Parathyroid adenoma (tissue), 2 donors: ENCODE measurements at regions not wholly inside any gene's neighbourhood (a gene's known extent, or its start where the extent isn't known, plus 50 kb on each side); places are given as distances from the start of the nearest gene placed in this dataset.

Source experiments
- H2AFZ ChIP-seq: fragments of 300-600 bp; sonication (generic); one replicate; pipeline ENCODE4 v1.7.0; 2017; ENCODE audit warnings: antibody characterized with exemption, mild to moderate bottlenecking
- H3K27ac ChIP-seq: fragments of 300-600 bp; sonication (generic); one replicate; pipeline ENCODE4 v1.7.0; 2017
- H3K27me3 ChIP-seq: fragments of 300-600 bp; sonication (generic); one replicate; pipeline ENCODE4 v1.7.0; 2017; ENCODE audit warnings: low read length; ENCODE audit not compliant: control insufficient read depth, insufficient read depth
- H3K36me3 ChIP-seq: fragments of 300-600 bp; sonication (generic); one replicate; pipeline ENCODE4 v1.7.0; 2017; ENCODE audit warnings: low read length; ENCODE audit not compliant: control insufficient read depth, insufficient read depth
- H3K4me1 ChIP-seq: fragments of 300-600 bp; sonication (generic); one replicate; pipeline ENCODE4 v1.7.0; 2017; ENCODE audit warnings: control low read depth
- H3K4me2 ChIP-seq: fragments of 300-600 bp; sonication (generic); one replicate; pipeline ENCODE4 v1.7.0; 2017; ENCODE audit warnings: low read length
- H3K4me3 ChIP-seq: fragments of 300-600 bp; sonication (generic); one replicate; pipeline ENCODE4 v1.7.0; 2017; ENCODE audit warnings: low read depth, low read length
- H3K79me2 ChIP-seq: fragments of 300-600 bp; sonication (generic); one replicate; pipeline ENCODE4 v1.7.0; 2017; ENCODE audit warnings: control low read depth
- H3K9ac ChIP-seq: fragments of 300-600 bp; sonication (generic); one replicate; pipeline ENCODE4 v1.7.0; 2017; ENCODE audit warnings: mild to moderate bottlenecking
- H3K9me3 ChIP-seq: fragments of 300-600 bp; sonication (generic); one replicate; pipeline ENCODE4 v1.7.0; 2017; ENCODE audit warnings: low read length; ENCODE audit not compliant: control insufficient read depth
- CTCF ChIP-seq: fragments of 300-600 bp; sonication (generic); IDR thresholded peaks from one replicate; pipeline ENCODE4 v1.7.0; 2017; ENCODE audit warnings: antibody characterized with exemption, mild to moderate bottlenecking
- donor health status: primary hyperparathyroidism.

DNA sequence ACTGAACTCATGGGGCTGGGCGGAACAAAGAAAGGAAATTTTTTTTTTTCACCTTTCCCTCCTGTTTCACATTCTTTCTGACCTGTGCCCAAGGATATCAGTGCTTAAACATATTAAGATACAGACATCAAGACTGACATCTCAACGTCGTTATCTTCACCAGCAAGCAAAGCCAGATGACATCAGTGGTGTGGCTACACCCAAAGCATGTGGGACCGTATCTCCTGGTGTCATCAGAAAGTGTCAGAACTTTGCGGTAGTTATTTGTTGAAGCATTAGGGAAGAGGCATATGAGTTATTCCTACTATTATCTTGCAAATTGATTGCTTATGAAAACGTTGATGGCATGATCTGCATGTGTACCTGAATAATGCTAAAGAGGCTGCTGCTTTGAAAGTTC is 487.4 kb downstream of the TLE4 start:
- H3K9me3 ChIP-seq: peaks cover 5% of the 10 kb centered on the region
- H3K36me3 ChIP-seq: no peaks in the 10 kb centered on the region
- H2AFZ ChIP-seq: no peak overlapping the region
- H3K27me3 ChIP-seq: no peaks in the 10 kb centered on the region
- H3K4me1 ChIP-seq: peaks cover 3% of the 10 kb centered on the region
- no peak for TF ChIP-seq CTCF
- H3K4me3 ChIP-seq: no peak overlapping the region
- H3K79me2 ChIP-seq: no peaks in the 10 kb centered on the region
- H3K9ac ChIP-seq: no peak overlapping the region
- no peak overlapping the region for H3K4me2 ChIP-seq
- no peak overlapping the region for H3K27ac ChIP-seq

DNA sequence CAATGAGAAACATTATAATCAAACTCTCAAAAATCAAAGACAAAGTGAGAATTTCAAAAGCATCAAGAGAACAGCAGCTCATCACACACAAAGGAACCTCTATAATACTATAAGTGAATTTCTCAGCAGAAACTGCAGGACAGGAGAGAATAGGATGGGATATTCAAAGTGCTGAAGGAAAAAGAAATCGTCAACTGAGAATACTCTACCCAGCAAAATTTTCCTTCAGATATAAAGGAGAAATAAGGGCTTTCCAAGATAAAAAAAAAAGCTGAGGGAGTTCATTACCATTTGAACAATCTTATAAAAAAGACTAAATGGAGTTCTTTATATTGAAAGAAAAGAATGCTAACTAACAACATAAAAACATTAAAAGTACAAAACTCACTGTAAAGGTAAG is 481.1 kb downstream of the TLE4 start:
- H3K9me3 ChIP-seq: no peaks in the 10 kb centered on the region
- no peaks in the 10 kb centered on the region for H3K4me1 ChIP-seq
- no peak overlapping the region for H3K9ac ChIP-seq
- H3K27me3 ChIP-seq: no peaks in the 10 kb centered on the region
- no peak overlapping the region for H3K4me2 ChIP-seq
- H2AFZ ChIP-seq: no peak overlapping the region
- TF ChIP-seq CTCF: no peak
- no peak overlapping the region for H3K27ac ChIP-seq
- no peak overlapping the region for H3K4me3 ChIP-seq
- H3K79me2 ChIP-seq: no peaks in the 10 kb centered on the region
- no peaks in the 10 kb centered on the region for H3K36me3 ChIP-seq

DNA sequence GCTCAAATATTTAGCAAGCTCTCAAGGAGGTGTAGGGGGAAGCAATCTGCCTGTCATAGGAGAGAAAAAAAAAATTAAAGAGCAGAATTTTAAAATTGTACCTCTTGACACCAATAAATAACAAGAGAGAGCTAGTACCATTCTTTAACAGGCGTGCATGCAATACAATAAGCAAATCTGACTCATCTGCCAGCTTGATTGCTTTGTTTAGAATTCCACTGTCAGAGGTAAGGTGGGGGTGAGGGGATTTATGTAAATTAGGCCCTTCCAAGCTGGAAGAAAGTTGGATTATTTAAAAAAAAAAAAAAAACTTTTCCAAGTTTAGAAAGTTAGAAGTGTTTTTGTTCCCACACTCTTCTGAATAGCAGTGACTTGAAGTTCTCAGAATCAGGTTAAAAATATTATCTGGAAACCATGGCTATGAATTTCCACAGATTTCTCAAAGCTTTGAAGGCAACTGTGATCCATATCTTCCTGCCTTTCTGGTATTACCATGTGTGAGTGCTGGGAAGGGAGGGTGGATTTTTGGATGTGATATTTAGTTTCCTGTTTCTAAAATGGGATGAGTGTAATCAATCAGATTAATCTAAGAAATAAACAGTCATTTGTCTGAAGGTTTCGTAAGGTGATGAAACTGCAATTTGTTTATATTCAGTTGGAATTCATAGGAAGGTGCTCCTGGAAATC is 477.5 kb downstream of the TLE4 start:
- H3K4me1 ChIP-seq: no peaks in the 10 kb centered on the region
- no peaks in the 10 kb centered on the region for H3K9me3 ChIP-seq
- peak overlapping the region; percentile 5 for H2AFZ ChIP-seq
- H3K36me3 ChIP-seq: no peaks in the 10 kb centered on the region
- H3K4me3 ChIP-seq: no peak overlapping the region
- H3K9ac ChIP-seq: no peak overlapping the region
- no peak for TF ChIP-seq CTCF
- no peaks in the 10 kb centered on the region for H3K27me3 ChIP-seq
- peak overlapping the region; percentile 47 for H3K27ac ChIP-seq
- no peak overlapping the region for H3K4me2 ChIP-seq
- no peaks in the 10 kb centered on the region for H3K79me2 ChIP-seq

GRCh38 chr9:80046481-80046880 is 474.7 kb downstream of the TLE4 start:
- H2AFZ ChIP-seq: no peak overlapping the region
- H3K79me2 ChIP-seq: no peaks in the 10 kb centered on the region
- no peak for TF ChIP-seq CTCF
- no peak overlapping the region for H3K27ac ChIP-seq
- H3K9me3 ChIP-seq: no peaks in the 10 kb centered on the region
- no peaks in the 10 kb centered on the region for H3K27me3 ChIP-seq
- no peak overlapping the region for H3K9ac ChIP-seq
- H3K36me3 ChIP-seq: no peaks in the 10 kb centered on the region
- no peak overlapping the region for H3K4me2 ChIP-seq
- H3K4me1 ChIP-seq: no peaks in the 10 kb centered on the region
- H3K4me3 ChIP-seq: no peak overlapping the region

DNA sequence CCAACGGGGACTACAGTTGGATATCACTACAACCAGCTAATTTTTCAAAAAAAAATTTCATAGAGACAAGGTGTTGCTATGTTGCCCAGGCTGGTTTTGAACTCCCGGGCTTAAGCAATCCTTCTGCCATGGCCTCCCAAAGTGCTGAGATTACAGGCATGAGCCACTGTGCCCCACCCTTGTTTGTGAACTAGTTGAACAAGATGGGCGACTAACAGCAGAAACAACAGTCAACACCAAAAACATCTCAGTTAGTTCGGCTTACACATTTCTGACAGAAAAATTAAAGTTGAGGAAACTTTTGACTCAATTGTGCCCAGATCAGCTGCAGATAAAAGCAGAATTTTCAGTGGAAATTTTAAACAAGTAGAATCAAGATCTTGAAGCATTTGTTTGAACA is 470.1 kb downstream of the TLE4 start:
- Histone ChIP-seq H3K36me3 (no peaks in the 10 kb centered on the region), H3K4me1 (no peaks in the 10 kb centered on the region), H3K9ac (no peak overlapping the region), H2AFZ (no peak overlapping the region), H3K4me2 (no peak overlapping the region), H3K4me3 (no peak overlapping the region), H3K27me3 (no peaks in the 10 kb centered on the region), H3K9me3 (no peaks in the 10 kb centered on the region), H3K79me2 (no peaks in the 10 kb centered on the region), H3K27ac (no peak overlapping the region)
- no peak for TF ChIP-seq CTCF
